ENCODE measurements at regions not wholly inside any gene's neighbourhood (a gene's known extent, or its start where the extent isn't known, plus 50 kb on each side); places are given as distances from the start of the nearest gene placed in this dataset.

DNA sequence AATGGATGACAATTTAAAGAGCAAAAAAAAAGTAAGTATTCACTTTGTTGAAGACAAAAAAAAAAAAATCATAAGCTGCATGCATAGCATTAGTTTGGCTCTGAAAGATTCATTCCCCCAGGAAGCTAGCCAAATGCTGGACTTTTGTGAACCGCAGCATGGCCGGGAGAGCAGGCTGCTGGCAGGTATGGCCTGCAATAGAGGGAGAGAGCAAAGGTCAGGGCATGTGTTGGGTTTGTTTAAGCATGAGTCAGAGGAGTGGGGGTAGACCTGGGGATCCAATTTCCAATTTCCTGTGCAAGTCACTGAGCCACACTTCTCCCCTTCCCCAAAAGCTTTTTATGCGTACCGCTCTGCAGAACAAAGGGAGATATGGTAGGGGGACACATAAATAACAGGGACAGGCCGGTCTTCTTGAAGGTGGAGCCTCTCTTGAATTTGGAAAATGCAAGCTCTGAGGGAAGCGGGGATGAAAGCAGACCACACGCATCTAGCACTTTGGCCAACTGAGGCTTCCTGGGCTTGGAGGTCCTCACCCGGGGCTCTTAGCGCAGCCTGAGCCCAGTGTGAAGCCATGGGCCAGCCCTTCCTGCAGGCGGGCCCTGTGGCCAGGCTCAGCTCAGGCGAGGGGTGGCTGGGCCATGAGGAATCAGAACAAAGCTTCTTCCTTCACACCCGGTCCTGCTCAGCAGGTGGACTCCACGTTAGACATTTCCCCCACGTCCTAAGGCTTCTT, 171.1 kb downstream of the TOMM20 start (continued):
- TF ChIP-seq, protein P1, sequence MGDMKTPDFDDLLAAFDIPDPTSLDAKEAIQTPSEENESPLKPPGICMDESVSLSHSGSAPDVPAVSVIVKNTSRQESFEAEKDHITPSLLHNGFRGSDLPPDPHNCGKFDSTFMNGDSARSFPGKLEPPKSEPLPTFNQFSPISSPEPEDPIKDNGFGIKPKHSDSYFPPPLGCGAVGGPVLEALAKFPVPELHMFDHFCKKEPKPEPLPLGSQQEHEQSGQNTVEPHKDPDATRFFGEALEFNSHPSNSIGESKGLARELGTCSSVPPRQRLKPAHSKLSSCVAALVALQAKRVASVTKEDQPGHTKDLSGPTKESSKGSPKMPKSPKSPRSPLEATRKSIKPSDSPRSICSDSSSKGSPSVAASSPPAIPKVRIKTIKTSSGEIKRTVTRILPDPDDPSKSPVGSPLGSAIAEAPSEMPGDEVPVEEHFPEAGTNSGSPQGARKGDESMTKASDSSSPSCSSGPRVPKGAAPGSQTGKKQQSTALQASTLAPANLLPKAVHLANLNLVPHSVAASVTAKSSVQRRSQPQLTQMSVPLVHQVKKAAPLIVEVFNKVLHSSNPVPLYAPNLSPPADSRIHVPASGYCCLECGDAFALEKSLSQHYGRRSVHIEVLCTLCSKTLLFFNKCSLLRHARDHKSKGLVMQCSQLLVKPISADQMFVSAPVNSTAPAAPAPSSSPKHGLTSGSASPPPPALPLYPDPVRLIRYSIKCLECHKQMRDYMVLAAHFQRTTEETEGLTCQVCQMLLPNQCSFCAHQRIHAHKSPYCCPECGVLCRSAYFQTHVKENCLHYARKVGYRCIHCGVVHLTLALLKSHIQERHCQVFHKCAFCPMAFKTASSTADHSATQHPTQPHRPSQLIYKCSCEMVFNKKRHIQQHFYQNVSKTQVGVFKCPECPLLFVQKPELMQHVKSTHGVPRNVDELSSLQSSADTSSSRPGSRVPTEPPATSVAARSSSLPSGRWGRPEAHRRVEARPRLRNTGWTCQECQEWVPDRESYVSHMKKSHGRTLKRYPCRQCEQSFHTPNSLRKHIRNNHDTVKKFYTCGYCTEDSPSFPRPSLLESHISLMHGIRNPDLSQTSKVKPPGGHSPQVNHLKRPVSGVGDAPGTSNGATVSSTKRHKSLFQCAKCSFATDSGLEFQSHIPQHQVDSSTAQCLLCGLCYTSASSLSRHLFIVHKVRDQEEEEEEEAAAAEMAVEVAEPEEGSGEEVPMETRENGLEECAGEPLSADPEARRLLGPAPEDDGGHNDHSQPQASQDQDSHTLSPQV (IDR thresholded peaks at IDR 0.05), result peak; percentile 96
- no peak for TF ChIP-seq TFAM (CRISPR knock-in tag; conservative IDR thresholded peaks at IDR 0.05)
- peak in 1 of 2 experiments; percentile 45; a peak in 2 of 4 replicates for TF ChIP-seq RAD21 (CRISPR knock-in tag; conservative IDR thresholded peaks at IDR 0.05 in 1 of 2, IDR thresholded peaks at IDR 0.05 in 1 of 2)
- TF ChIP-seq RBFOX2 (IDR thresholded peaks at IDR 0.05; ENCODE audit: low read depth, low read length), result peak; percentile 55; the same call in 1 of the 2 replicates
- TF ChIP-seq ETV1 (tag; conservative IDR thresholded peaks at IDR 0.05; ENCODE audit: low read depth), result peak; percentile 54; the same call in 1 of the 2 replicates
- TF ChIP-seq KDM1A (IDR thresholded peaks at IDR 0.05), result peak; percentile 83 to 89
- TF ChIP-seq, protein P2, sequence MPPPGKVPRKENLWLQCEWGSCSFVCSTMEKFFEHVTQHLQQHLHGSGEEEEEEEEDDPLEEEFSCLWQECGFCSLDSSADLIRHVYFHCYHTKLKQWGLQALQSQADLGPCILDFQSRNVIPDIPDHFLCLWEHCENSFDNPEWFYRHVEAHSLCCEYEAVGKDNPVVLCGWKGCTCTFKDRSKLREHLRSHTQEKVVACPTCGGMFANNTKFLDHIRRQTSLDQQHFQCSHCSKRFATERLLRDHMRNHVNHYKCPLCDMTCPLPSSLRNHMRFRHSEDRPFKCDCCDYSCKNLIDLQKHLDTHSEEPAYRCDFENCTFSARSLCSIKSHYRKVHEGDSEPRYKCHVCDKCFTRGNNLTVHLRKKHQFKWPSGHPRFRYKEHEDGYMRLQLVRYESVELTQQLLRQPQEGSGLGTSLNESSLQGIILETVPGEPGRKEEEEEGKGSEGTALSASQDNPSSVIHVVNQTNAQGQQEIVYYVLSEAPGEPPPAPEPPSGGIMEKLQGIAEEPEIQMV (tag; conservative IDR thresholded peaks at IDR 0.05; ENCODE audit: low read depth), result 0 out of 2 replicates have a peak, but pooled peaks have one; percentile 47
- TF ChIP-seq KLF1 (tag; IDR thresholded peaks at IDR 0.05), result no peak
- peak; percentile 68; the same call in 1 of the 2 replicates for TF ChIP-seq ZNF175 (CRISPR knock-in tag; IDR thresholded peaks at IDR 0.05; ENCODE audit: low read depth)
- TF ChIP-seq ZKSCAN8 (CRISPR knock-in tag; IDR thresholded peaks at IDR 0.05), result 0 out of 2 replicates have a peak, but pooled peaks have one; percentile 37
- TF ChIP-seq, protein P3, sequence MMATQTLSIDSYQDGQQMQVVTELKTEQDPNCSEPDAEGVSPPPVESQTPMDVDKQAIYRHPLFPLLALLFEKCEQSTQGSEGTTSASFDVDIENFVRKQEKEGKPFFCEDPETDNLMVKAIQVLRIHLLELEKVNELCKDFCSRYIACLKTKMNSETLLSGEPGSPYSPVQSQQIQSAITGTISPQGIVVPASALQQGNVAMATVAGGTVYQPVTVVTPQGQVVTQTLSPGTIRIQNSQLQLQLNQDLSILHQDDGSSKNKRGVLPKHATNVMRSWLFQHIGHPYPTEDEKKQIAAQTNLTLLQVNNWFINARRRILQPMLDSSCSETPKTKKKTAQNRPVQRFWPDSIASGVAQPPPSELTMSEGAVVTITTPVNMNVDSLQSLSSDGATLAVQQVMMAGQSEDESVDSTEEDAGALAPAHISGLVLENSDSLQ (IDR thresholded peaks at IDR 0.05), result 0 out of 2 replicates have a peak, but pooled peaks have one; percentile 36
- peak; percentile 41 for TF ChIP-seq ZNF766 (CRISPR knock-in tag; conservative IDR thresholded peaks at IDR 0.05)
- no peak for TF ChIP-seq CEBPG (CRISPR knock-in tag; IDR thresholded peaks at IDR 0.05)
- TF ChIP-seq CEBPG (tag; conservative IDR thresholded peaks at IDR 0.05 in 1 of 2, IDR thresholded peaks at IDR 0.05 in 1 of 2), result peak in 1 of 2 experiments; percentile 6; a peak in 1 of 4 replicates
- TF ChIP-seq NCOR1 (IDR thresholded peaks at IDR 0.05), result peak; percentile 57
- peak; percentile 56; the same call in 1 of the 2 replicates for TF ChIP-seq MYNN (IDR thresholded peaks at IDR 0.05)
- TF ChIP-seq MYNN (CRISPR knock-in tag; IDR thresholded peaks at IDR 0.05), result no peak
- peak; percentile 90; the same call in 1 of the 2 replicates for TF ChIP-seq GATAD2A (IDR thresholded peaks at IDR 0.05)
- TF ChIP-seq SIX5 (IDR thresholded peaks at IDR 0.05; ENCODE audit: borderline replicate concordance in 1 of 2, insufficient read depth in 1 of 2, low read depth in 1 of 2, low read length in 2 of 2), result no peak
- peak; percentile 81 for TF ChIP-seq ZNF644 (tag; IDR thresholded peaks at IDR 0.05; ENCODE audit: low read depth)
- TF ChIP-seq ETS2 (tag; IDR thresholded peaks at IDR 0.05; ENCODE audit: borderline replicate concordance, poor library complexity, severe bottlenecking), result no peak
- peak; percentile 65 for TF ChIP-seq EGR1 (conservative IDR thresholded peaks at IDR 0.05)

Data from K562 (cell line).